Neural cell (in vitro differentiated cells): ENCODE measurements at regions not wholly inside any gene's neighbourhood (a gene's known extent, or its start where the extent isn't known, plus 50 kb on each side); places are given as distances from the start of the nearest gene placed in this dataset.

Experiments used
- H2AFZ ChIP-seq: fragments of 200-600, 300-800 bp; sonication (generic), shearing (Covaris generic); 2 replicates; pipeline ENCODE4 v1.6.0; 2014; ENCODE audit warnings: low read depth, mild to moderate bottlenecking, antibody characterized with exemption, low read length, moderate library complexity
- H3F3A ChIP-seq: fragments of 200-600 bp; shearing (Covaris generic); 2 replicates; pipeline ENCODE4 v1.6.1; 2016; ENCODE audit warnings: mild to moderate bottlenecking, moderate library complexity, mixed read lengths, antibody characterized with exemption, low read length; ENCODE audit not compliant: insufficient read depth, poor library complexity, severe bottlenecking
- H3K27ac ChIP-seq: fragments of 200-600, 300-800 bp; sonication (generic), shearing (Covaris generic); 2 replicates; pipeline ENCODE4 v1.5.1; 2014; ENCODE audit warnings: mild to moderate bottlenecking, low read length, moderate library complexity
- H3K27me3 ChIP-seq: fragments of 300-800, 200-600 bp; sonication (generic), shearing (Covaris generic); 2 replicates; pipeline ENCODE4 v1.6.0; 2014; ENCODE audit warnings: mild to moderate bottlenecking, low read depth, low read length, moderate library complexity; ENCODE audit not compliant: insufficient read depth
- H3K36me3 ChIP-seq: fragments of 300-800, 200-600 bp; sonication (generic), shearing (Covaris generic); 2 replicates; pipeline ENCODE4 v1.5.1; 2014; ENCODE audit warnings: mild to moderate bottlenecking, antibody characterized with exemption, low read length, moderate library complexity; ENCODE audit not compliant: insufficient read depth
- H3K4me2 ChIP-seq: fragments of 300-800, 200-600 bp; sonication (generic), shearing (Covaris generic); 2 replicates; pipeline ENCODE4 v1.6.0; 2014; ENCODE audit warnings: mild to moderate bottlenecking, low read length
- H3K4me3 ChIP-seq: fragments of 300-800, 200-600 bp; sonication (generic), shearing (Covaris generic); 2 replicates; pipeline ENCODE4 v1.5.1; 2014; ENCODE audit warnings: mild to moderate bottlenecking, low read length, moderate library complexity
- H3K79me2 ChIP-seq: fragments of 200-600 bp; shearing (Covaris generic); replicated peaks from 2 replicates; pipeline ENCODE4 v1.6.0; 2014; ENCODE audit warnings: mild to moderate bottlenecking, low read length, moderate library complexity; ENCODE audit not compliant: insufficient read depth
- H3K9ac ChIP-seq: fragments of 300-800, 200-600 bp; sonication (generic), shearing (Covaris generic); 2 replicates; pipeline ENCODE4 v1.6.1; 2016; ENCODE audit warnings: mild to moderate bottlenecking, low read length, mixed read lengths
- H3K9me2 ChIP-seq: fragments of 200-600 bp; shearing (Covaris generic); 2 replicates; pipeline ENCODE4 v1.6.1; 2016; ENCODE audit warnings: mild to moderate bottlenecking, low read length, mixed read lengths; ENCODE audit not compliant: insufficient read depth
- H3K9me3 ChIP-seq: fragments of 200-600, 300-800 bp; sonication (generic), shearing (Covaris generic); 2 replicates; pipeline ENCODE4 v1.6.1; 2016; ENCODE audit warnings: mild to moderate bottlenecking, mixed run types, low read length, moderate library complexity, mixed read lengths
- H4K20me1 ChIP-seq: fragments of 200-600 bp; shearing (Covaris generic); 2 replicates; pipeline ENCODE4 v1.6.1; 2016; ENCODE audit warnings: mild to moderate bottlenecking, mixed run types; ENCODE audit not compliant: insufficient read depth
- EP300 ChIP-seq: fragments of 450-650 bp; conservative IDR thresholded peaks from 2 replicates; pipeline ENCODE4 v1.6.1; 2014; ENCODE audit warnings: antibody characterized with exemption, mild to moderate bottlenecking, moderate library complexity; ENCODE audit not compliant: poor library complexity, severe bottlenecking
- EZH2 ChIP-seq: fragments of 200-600, 300-800 bp; shearing (Covaris generic), sonication (generic); IDR thresholded peaks from 2 replicates; pipeline ENCODE4 v1.6.1; 2014; ENCODE audit warnings: antibody characterized with exemption, low read length, borderline replicate concordance, mild to moderate bottlenecking; ENCODE audit not compliant: insufficient read depth, poor library complexity, severe bottlenecking
- MXI1 ChIP-seq: fragments of 450-650 bp; conservative IDR thresholded peaks from 2 replicates; pipeline ENCODE4 v1.6.1; 2014; ENCODE audit warnings: antibody characterized with exemption, mild to moderate bottlenecking; ENCODE audit not compliant: poor library complexity, severe bottlenecking
- POLR2AphosphoS5 ChIP-seq: IDR thresholded peaks from 2 replicates; pipeline ENCODE4 v1.6.1; 2012
- RAD21 ChIP-seq: fragments of 450-650 bp; conservative IDR thresholded peaks from 2 replicates; pipeline ENCODE4 v1.6.1; 2014; ENCODE audit warnings: antibody characterized with exemption, mild to moderate bottlenecking, moderate library complexity
- SMC3 ChIP-seq: fragments of 450-650 bp; conservative IDR thresholded peaks from 2 replicates; pipeline ENCODE4 v1.6.1; 2014; ENCODE audit warnings: antibody characterized with exemption, mild to moderate bottlenecking, moderate library complexity; ENCODE audit not compliant: poor library complexity
- TAF1 ChIP-seq: IDR thresholded peaks from 2 replicates; pipeline ENCODE4 v1.6.1; 2012; ENCODE audit warnings: low read depth
- TF ChIP-seq, protein P1 (sequence below): IDR thresholded peaks from 2 replicates; pipeline ENCODE4 v1.6.1; 2012; ENCODE audit warnings: borderline replicate concordance
- TF ChIP-seq, protein P2 (sequence below): fragments of 450-650 bp; IDR thresholded peaks from 2 replicates; pipeline ENCODE4 v1.5.1; 2014; ENCODE audit warnings: antibody characterized with exemption, mild to moderate bottlenecking, moderate library complexity; ENCODE audit not compliant: poor library complexity, severe bottlenecking

DNA sequence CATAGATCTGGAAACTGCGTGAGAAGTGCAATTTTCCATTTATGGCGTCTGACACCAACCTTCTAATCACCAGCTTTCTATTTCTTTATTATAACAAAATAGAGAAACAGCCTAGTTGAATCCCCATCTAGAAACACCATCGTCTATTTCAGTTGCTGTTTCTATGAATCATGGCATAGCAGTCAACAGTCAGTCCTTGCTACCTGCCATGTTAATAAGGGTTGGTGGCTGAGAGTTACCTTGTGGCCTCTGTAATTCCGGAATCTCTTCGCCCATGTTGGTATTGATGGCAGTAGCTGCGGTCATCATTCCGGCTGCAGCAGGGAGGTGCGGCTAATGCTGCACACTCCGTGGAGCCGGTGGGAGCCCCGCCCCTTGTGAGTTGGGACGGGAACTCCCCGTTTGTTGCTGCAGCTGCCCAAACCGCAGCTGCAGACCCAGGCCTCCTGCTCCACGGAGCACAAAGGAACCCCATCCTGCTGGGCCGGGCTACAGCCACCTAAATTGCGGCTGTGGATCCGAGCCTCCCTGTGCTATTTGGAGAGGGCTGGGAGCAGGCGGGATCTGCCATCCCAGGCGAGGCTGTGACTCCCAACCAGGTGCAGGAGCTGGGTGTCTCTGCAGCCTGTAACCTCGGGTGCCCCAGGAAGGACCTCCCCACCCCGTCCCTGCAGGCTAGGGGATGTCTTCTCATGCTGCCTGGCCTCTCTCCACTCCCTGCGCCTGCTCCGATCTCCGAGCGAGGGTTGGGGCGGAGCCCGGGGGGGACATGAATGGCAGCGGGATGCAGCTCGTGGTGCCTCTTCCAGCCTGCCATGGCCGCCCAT, 115.4 kb upstream of the STK26 start:
- Histone ChIP-seq H2AFZ (no peak overlapping the region), H3K36me3 (no peaks in the 10 kb centered on the region), H3K27ac (no peak overlapping the region), H3K79me2 (no peaks in the 10 kb centered on the region), H3K4me3 (no peak overlapping the region), H3K9me3 (no peaks in the 10 kb centered on the region), H3K9me2 (no peaks in the 10 kb centered on the region), H4K20me1 (no peaks in the 10 kb centered on the region), H3F3A (no peaks in the 10 kb centered on the region), H3K9ac (no peak overlapping the region), H3K4me2 (no peak overlapping the region), H3K27me3 (no peaks in the 10 kb centered on the region)
- no peak for TF ChIP-seq RAD21
- TF ChIP-seq, protein P1, sequence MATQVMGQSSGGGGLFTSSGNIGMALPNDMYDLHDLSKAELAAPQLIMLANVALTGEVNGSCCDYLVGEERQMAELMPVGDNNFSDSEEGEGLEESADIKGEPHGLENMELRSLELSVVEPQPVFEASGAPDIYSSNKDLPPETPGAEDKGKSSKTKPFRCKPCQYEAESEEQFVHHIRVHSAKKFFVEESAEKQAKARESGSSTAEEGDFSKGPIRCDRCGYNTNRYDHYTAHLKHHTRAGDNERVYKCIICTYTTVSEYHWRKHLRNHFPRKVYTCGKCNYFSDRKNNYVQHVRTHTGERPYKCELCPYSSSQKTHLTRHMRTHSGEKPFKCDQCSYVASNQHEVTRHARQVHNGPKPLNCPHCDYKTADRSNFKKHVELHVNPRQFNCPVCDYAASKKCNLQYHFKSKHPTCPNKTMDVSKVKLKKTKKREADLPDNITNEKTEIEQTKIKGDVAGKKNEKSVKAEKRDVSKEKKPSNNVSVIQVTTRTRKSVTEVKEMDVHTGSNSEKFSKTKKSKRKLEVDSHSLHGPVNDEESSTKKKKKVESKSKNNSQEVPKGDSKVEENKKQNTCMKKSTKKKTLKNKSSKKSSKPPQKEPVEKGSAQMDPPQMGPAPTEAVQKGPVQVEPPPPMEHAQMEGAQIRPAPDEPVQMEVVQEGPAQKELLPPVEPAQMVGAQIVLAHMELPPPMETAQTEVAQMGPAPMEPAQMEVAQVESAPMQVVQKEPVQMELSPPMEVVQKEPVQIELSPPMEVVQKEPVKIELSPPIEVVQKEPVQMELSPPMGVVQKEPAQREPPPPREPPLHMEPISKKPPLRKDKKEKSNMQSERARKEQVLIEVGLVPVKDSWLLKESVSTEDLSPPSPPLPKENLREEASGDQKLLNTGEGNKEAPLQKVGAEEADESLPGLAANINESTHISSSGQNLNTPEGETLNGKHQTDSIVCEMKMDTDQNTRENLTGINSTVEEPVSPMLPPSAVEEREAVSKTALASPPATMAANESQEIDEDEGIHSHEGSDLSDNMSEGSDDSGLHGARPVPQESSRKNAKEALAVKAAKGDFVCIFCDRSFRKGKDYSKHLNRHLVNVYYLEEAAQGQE: no peak
- TF ChIP-seq EZH2: no peak
- TF ChIP-seq TAF1: no peak
- no peak for TF ChIP-seq SMC3
- TF ChIP-seq, protein P2, sequence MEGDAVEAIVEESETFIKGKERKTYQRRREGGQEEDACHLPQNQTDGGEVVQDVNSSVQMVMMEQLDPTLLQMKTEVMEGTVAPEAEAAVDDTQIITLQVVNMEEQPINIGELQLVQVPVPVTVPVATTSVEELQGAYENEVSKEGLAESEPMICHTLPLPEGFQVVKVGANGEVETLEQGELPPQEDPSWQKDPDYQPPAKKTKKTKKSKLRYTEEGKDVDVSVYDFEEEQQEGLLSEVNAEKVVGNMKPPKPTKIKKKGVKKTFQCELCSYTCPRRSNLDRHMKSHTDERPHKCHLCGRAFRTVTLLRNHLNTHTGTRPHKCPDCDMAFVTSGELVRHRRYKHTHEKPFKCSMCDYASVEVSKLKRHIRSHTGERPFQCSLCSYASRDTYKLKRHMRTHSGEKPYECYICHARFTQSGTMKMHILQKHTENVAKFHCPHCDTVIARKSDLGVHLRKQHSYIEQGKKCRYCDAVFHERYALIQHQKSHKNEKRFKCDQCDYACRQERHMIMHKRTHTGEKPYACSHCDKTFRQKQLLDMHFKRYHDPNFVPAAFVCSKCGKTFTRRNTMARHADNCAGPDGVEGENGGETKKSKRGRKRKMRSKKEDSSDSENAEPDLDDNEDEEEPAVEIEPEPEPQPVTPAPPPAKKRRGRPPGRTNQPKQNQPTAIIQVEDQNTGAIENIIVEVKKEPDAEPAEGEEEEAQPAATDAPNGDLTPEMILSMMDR: no peak
- no peak for TF ChIP-seq EP300
- TF ChIP-seq POLR2AphosphoS5: no peak
- TF ChIP-seq MXI1: no peak

DNA sequence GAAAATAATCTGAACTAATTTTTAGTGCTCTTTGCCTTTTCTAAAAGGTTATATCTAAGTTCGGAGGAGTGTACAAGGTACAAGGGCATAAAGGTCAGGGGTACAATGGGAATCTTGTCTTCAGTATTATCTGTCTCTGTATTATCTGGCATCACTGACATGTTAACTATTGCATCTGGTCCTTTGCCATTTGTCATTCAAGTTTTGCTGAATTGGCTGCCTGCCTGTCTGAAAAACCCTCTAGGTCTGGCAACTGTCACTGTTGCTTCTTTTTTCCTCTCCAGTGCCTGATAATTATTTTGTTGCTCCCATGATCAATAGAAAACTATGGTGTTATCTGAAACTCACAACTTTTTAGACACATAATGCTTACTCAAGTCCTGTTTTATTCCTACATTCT, 112.5 kb upstream of the STK26 start:
- no peak overlapping the region for H3K4me3 ChIP-seq
- H3K36me3 ChIP-seq: no peaks in the 10 kb centered on the region
- H3K9ac ChIP-seq: no peak overlapping the region
- no peaks in the 10 kb centered on the region for H3K79me2 ChIP-seq
- no peaks in the 10 kb centered on the region for H3K9me3 ChIP-seq
- TF ChIP-seq, protein P2: no peak
- TF ChIP-seq, protein P1: no peak
- TF ChIP-seq POLR2AphosphoS5 (no peak), EP300 (no peak)
- H3F3A ChIP-seq: no peaks in the 10 kb centered on the region
- no peaks in the 10 kb centered on the region for H4K20me1 ChIP-seq
- no peaks in the 10 kb centered on the region for H3K27me3 ChIP-seq
- no peak overlapping the region for H2AFZ ChIP-seq
- no peak overlapping the region for H3K27ac ChIP-seq
- H3K9me2 ChIP-seq: no peaks in the 10 kb centered on the region
- H3K4me2 ChIP-seq: no peak overlapping the region
